Osteoblast (primary cell): ENCODE measurements at regions not wholly inside any gene's neighbourhood (a gene's known extent, or its start where the extent isn't known, plus 50 kb on each side); places are given as distances from the start of the nearest gene placed in this dataset.

ENCODE experiments used
- DNase-seq: peaks from one replicate; pipeline ENCODE4 v3.0.0; 2011; ENCODE audit warnings: low spot score, mixed read lengths; ENCODE audit not compliant: insufficient read length; ENCODE audit errors: missing footprints
- H2AFZ ChIP-seq: 2 replicates; pipeline ENCODE4 v1.6.0; 2011; ENCODE audit warnings: mild to moderate bottlenecking, low read length
- H3K27ac ChIP-seq: 2 replicates; pipeline ENCODE4 v1.5.1; 2011; ENCODE audit warnings: mild to moderate bottlenecking, low read depth, low read length, moderate library complexity
- H3K27me3 ChIP-seq: 2 replicates; pipeline ENCODE4 v1.6.0; 2012; ENCODE audit warnings: mild to moderate bottlenecking, control low read depth, inconsistent platforms, low read length, moderate library complexity; ENCODE audit not compliant: insufficient read depth
- H3K36me3 ChIP-seq: 2 replicates; pipeline ENCODE4 v1.5.1; 2011; ENCODE audit warnings: mild to moderate bottlenecking, low read length, control low read depth, moderate library complexity; ENCODE audit not compliant: insufficient read depth
- H3K4me1 ChIP-seq: 2 replicates; pipeline ENCODE4 v1.5.1; 2011; ENCODE audit warnings: mild to moderate bottlenecking, low read length, control low read depth, moderate library complexity; ENCODE audit not compliant: insufficient read depth
- H3K4me2 ChIP-seq: 2 replicates; pipeline ENCODE4 v1.6.0; 2011; ENCODE audit warnings: mild to moderate bottlenecking, low read length; ENCODE audit not compliant: insufficient read depth
- H3K4me3 ChIP-seq: fragments of 200-600 bp; sonication (generic); 3 replicates; pipeline ENCODE4 v1.5.1; 2012; ENCODE audit warnings: mild to moderate bottlenecking, low read length, inconsistent platforms; ENCODE audit not compliant: insufficient read depth
- H3K79me2 ChIP-seq: 2 replicates; pipeline ENCODE4 v1.6.0; 2012; ENCODE audit warnings: mild to moderate bottlenecking, low read length, control low read depth, inconsistent platforms; ENCODE audit not compliant: insufficient read depth
- H3K9me3 ChIP-seq: 2 replicates; pipeline ENCODE4 v1.5.1; 2011; ENCODE audit warnings: low read depth, low read length, control low read depth
- H4K20me1 ChIP-seq: 2 replicates; pipeline ENCODE4 v1.6.0; 2012; ENCODE audit warnings: mild to moderate bottlenecking, low read length, control low read depth; ENCODE audit not compliant: insufficient read depth
- CTCF ChIP-seq: IDR thresholded peaks from 2 replicates; pipeline ENCODE4 v1.5.1; 2011; ENCODE audit warnings: mild to moderate bottlenecking, low read depth, low read length, moderate library complexity; ENCODE audit errors: extremely low read depth

- Histone ChIP-seq H3K4me2 (no peak overlapping the region), H4K20me1 (no peaks in the 10 kb centered on the region), H3K9me3 (no peaks in the 10 kb centered on the region), H3K4me3 (no peak overlapping the region), H3K79me2 (no peaks in the 10 kb centered on the region), H2AFZ (no peak overlapping the region), H3K27ac (no peak overlapping the region), H3K4me1 (peaks cover 39% of the 10 kb centered on the region), H3K27me3 (no peaks in the 10 kb centered on the region), H3K36me3 (no peaks in the 10 kb centered on the region)
- TF ChIP-seq CTCF, result no peak
- no peak for DNase-seq
Measured at GRCh38 chr3:150075417-150075865, 104.7 kb upstream of the PFN2 start.

- H3K27ac ChIP-seq, result peak overlapping the region; percentile 5
- H4K20me1 ChIP-seq, result no peaks in the 10 kb centered on the region
- H3K79me2 ChIP-seq, result no peaks in the 10 kb centered on the region
- H3K4me2 ChIP-seq, result peak overlapping the region; percentile 79
- TF ChIP-seq CTCF, result no peak
- H3K4me3 ChIP-seq, result peak overlapping the region; percentile 56
- H2AFZ ChIP-seq, result peak overlapping the region; percentile 81
- no peaks in the 10 kb centered on the region for H3K36me3 ChIP-seq
- H3K27me3 ChIP-seq, result no peaks in the 10 kb centered on the region
- peaks cover 33% of the 10 kb centered on the region for H3K4me1 ChIP-seq
- DNase-seq, result no peak
- no peaks in the 10 kb centered on the region for H3K9me3 ChIP-seq
Measured at GRCh38 chr3:150074697-150075416, 104.2 kb upstream of the PFN2 start.

GRCh38 chr3:150074277-150074676 lies 103.6 kb upstream of the PFN2 start:
- H3K4me1 ChIP-seq, result peaks cover 27% of the 10 kb centered on the region
- H3K27me3 ChIP-seq, result no peaks in the 10 kb centered on the region
- no peaks in the 10 kb centered on the region for H4K20me1 ChIP-seq
- H3K27ac ChIP-seq, result peak overlapping the region; percentile 5
- peak overlapping the region; percentile 56 for H3K4me3 ChIP-seq
- H3K4me2 ChIP-seq, result peak overlapping the region; percentile 79
- H3K79me2 ChIP-seq, result no peaks in the 10 kb centered on the region
- peak overlapping the region; percentile 81 for H2AFZ ChIP-seq
- DNase-seq, result no peak
- H3K9me3 ChIP-seq, result no peaks in the 10 kb centered on the region
- no peaks in the 10 kb centered on the region for H3K36me3 ChIP-seq
- no peak for TF ChIP-seq CTCF

- Histone ChIP-seq H4K20me1 (no peaks in the 10 kb centered on the region), H3K27me3 (no peaks in the 10 kb centered on the region), H3K36me3 (no peaks in the 10 kb centered on the region), H3K4me3 (no peak overlapping the region), H3K4me1 (peaks cover 26% of the 10 kb centered on the region), H2AFZ (no peak overlapping the region), H3K4me2 (no peak overlapping the region), H3K27ac (no peak overlapping the region), H3K9me3 (no peaks in the 10 kb centered on the region), H3K79me2 (no peaks in the 10 kb centered on the region)
- TF ChIP-seq CTCF, result no peak
- DNase-seq, result no peak
Measured at GRCh38 chr3:150073513-150073912, 102.8 kb upstream of the PFN2 start.
